Transverse colon (tissue), 4 donors: ENCODE measurements at regions not wholly inside any gene's neighbourhood (a gene's known extent, or its start where the extent isn't known, plus 50 kb on each side); places are given as distances from the start of the nearest gene placed in this dataset.
"Not testable (repeated sequence)": the region's sequence is repeated elsewhere in the genome, so short reads cannot be mapped to it uniquely, and the experiment has no call there.

Experiments used
- POLR2A ChIP-seq: fragments of 450-650 bp; IDR thresholded peaks from one replicate; pipeline ENCODE4 v1.6.1; 2016; ENCODE audit warnings: antibody characterized with exemption, mild to moderate bottlenecking, moderate library complexity
- POLR2AphosphoS5 ChIP-seq, 3 donors: sonication (generic); formaldehyde crosslinking; IDR thresholded peaks; one replicate each; pipeline ENCODE4 v1.6.1; 2016; ENCODE audit warnings: antibody characterized with exemption in 3 of 3
- TF ChIP-seq, protein P1 (sequence below), 5 experiments: fragments of 200-600 bp in 3 of 5; fragments of 450-650 bp in 2 of 5; sonication (generic) in 3 of 5; IDR thresholded peaks; 1 replicate in 2 of 5; 2 replicates in 3 of 5; pipeline ENCODE4 v1.5.1; 2016 to 2017; ENCODE audit warnings: antibody characterized with exemption in 5 of 5, inconsistent platforms in 3 of 5, mild to moderate bottlenecking in 2 of 5, moderate library complexity in 1 of 5

DNA sequence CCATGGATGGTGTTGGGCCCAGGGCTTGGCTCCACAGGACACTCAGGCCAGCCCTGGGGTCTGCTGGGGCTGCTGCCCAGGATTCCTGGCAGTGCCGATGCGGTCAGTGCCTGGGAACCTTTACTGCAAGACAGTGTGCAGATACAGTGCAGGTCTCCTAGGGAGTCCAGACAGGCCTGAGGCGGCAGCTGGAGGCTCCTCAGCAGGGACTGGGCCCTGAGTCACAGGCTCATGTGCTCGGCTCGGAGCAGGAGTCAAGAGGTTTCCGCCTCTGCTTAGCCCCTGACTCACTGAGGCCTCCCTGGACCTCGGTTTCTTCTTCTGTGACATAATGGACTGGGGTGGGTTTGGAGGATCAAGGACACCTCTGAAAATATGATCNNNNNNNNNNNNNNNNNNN is 3941.6 kb upstream of the TPTE start:
- not testable (repeated sequence) for TF ChIP-seq POLR2A; POLR2AphosphoS5 (IDR thresholded peaks at IDR 0.05)
- TF ChIP-seq, protein P1, sequence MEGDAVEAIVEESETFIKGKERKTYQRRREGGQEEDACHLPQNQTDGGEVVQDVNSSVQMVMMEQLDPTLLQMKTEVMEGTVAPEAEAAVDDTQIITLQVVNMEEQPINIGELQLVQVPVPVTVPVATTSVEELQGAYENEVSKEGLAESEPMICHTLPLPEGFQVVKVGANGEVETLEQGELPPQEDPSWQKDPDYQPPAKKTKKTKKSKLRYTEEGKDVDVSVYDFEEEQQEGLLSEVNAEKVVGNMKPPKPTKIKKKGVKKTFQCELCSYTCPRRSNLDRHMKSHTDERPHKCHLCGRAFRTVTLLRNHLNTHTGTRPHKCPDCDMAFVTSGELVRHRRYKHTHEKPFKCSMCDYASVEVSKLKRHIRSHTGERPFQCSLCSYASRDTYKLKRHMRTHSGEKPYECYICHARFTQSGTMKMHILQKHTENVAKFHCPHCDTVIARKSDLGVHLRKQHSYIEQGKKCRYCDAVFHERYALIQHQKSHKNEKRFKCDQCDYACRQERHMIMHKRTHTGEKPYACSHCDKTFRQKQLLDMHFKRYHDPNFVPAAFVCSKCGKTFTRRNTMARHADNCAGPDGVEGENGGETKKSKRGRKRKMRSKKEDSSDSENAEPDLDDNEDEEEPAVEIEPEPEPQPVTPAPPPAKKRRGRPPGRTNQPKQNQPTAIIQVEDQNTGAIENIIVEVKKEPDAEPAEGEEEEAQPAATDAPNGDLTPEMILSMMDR (IDR thresholded peaks at IDR 0.05), result not testable (repeated sequence)
